SW480 (cell line): ENCODE measurements at regions not wholly inside any gene's neighbourhood (a gene's known extent, or its start where the extent isn't known, plus 50 kb on each side); places are given as distances from the start of the nearest gene placed in this dataset.

Experiments
- DNase-seq: peaks from one replicate; pipeline ENCODE4 v3.0.0-alpha.2; 2016; ENCODE audit warnings: low spot score

DNA sequence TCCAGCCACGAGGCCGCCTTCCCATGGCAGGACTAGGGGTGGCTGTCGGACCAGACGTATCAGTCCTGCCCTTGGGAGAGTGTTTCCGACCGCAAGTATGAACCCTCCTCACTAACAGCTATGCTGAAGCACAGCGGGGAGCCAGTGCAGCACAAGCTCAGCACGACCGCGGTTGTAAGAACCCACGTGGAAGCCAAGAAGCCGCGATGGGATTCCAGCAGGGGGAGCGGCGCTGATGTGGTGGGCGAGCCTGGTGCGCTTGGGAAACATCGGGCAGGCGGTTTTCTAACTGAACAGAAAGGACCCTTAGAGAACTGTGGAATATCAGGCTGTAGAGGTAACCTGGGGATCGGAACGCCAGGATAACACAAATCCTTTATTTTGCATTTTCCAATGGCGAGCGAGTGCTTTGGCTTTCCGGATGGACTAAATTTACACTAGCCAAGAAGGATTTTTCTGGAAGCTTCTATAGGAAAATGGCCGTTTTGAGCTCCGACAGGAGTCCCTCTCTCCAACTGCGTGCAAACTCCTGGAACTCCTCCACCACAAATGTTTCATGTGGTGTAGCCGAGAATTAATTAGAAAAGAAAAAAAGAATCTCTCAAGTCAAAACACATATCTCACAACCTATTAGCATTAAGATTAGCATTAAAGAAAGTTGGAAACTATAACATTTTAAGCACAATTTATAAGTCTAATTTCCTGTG is 132.0 kb upstream of the MYCN start:
- DNase-seq = no peak

- DNase-seq = no peak
Observed at GRCh38 chr2:15808944-15809343, 131.4 kb upstream of the MYCN start.

DNA sequence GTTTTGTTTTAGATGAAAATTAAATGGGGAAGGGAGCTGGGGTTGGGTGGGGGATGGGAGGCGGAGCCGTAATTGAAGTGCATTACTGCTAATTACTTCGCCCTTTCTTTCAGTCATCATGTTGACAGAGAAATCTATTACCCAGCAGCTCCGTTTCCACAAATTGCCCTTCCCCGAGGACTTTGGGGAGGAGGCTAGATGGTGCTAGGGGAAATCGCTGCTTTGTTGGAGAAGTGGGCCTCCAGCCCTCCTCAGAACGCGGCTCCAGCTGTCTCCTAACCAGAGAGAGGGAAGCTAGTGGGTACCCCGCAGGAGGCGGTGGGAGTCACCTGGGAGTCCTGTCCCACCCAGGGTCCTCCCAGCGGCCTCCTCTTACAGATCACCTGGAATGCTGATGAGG is 130.9 kb upstream of the MYCN start:
- DNase-seq = no peak

- no peak for DNase-seq
Observed at GRCh38 chr2:15810477-15811150, 129.7 kb upstream of the MYCN start.

GRCh38 chr2:15811367-15811766 is 129.0 kb upstream of the MYCN start:
- peak; percentile 16 for DNase-seq

- DNase-seq = peak; percentile 12
Observed at GRCh38 chr2:15812187-15812780, 128.1 kb upstream of the MYCN start.

- no peak for DNase-seq
Observed at GRCh38 chr2:15813481-15814266, 126.7 kb upstream of the MYCN start.

GRCh38 chr2:15814403-15814802 is 125.9 kb upstream of the MYCN start:
- DNase-seq = no peak

DNA sequence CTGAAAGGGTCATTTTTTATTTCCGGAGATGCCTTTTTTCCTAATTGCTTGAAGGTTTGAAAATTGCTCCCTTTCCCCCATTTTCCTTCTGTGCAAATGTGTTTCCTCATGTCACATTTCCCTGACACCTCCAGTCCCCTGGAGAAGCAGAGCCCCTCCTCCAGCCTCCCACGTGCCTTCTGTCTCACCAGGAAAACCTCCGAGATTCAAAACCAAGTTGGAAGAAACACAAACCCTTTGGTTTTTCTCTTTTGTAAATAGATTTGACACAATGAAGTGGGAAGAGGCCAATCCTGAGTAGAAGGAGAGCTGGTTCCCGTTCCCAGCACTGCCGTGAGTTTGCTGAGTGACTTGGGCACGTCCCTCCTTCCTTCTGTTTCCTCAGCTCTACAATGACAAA is 125.4 kb upstream of the MYCN start:
- no peak for DNase-seq

GRCh38 chr2:15816226-15816625 is 124.1 kb upstream of the MYCN start:
- no peak for DNase-seq

- DNase-seq = no peak
Observed at GRCh38 chr2:15816674-15817406, 123.5 kb upstream of the MYCN start.

- DNase-seq = no peak
Observed at GRCh38 chr2:15817748-15818147, 122.6 kb upstream of the MYCN start.

DNA sequence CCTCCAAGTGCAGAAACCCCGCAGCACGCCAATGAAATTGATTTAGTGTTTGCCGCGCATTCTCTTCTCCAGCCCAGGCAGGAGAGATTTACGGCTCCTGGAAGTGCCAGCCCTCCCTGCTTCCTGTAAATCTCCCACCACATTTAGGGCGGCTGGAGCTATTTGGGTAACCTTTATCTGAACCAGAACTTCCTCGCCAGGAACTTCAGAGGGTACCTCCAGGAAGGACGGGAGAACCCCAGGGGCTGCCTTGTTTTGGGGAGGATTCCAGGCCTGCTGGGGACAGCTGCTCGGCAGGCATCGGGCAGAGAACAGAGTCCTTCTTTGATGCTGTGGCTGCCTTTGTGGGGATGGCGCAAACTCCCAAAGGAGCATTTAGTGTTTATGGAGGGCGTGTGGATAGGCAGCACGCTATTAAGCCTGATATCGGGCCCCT is 122.0 kb upstream of the MYCN start:
- no peak for DNase-seq

DNA sequence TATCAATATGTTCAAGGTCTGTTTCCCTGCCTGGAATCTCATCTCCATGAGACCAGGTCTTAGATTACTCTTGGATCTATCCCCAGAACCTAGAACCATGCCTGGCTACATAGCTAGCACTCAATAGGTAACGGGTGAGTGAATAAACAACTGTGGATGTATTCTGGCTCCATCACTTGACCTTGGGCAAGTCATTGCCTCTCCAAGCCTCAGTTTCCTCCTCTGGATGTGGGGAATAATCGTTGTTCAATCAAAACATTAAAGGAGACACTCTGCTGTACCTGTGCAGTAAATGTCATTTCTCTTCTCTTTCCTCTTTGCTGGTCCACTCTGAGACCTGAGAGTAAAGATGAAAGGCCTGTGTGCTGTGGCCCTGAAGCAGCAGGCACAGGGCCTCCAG is 121.5 kb upstream of the MYCN start:
- no peak for DNase-seq

- no peak for DNase-seq
Observed at GRCh38 chr2:15819562-15820256, 120.6 kb upstream of the MYCN start.

DNA sequence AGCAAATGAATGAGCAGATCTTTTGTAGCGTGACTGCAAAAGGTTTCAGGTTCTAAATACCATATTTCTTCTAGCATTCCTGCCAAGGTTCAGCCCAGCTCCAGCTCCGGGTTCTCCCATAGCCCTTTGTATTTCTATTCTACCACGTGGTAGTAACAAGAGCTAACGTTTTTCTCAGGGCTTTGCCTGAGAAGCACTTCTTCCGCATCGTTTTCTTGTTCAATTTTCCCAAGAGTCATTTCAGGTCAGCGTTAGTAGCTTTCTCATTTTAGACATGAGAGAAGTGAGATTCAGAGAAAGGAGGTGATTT is 120.1 kb upstream of the MYCN start:
- no peak for DNase-seq

- no peak for DNase-seq
Observed at GRCh38 chr2:15820927-15821326, 119.4 kb upstream of the MYCN start.

DNA sequence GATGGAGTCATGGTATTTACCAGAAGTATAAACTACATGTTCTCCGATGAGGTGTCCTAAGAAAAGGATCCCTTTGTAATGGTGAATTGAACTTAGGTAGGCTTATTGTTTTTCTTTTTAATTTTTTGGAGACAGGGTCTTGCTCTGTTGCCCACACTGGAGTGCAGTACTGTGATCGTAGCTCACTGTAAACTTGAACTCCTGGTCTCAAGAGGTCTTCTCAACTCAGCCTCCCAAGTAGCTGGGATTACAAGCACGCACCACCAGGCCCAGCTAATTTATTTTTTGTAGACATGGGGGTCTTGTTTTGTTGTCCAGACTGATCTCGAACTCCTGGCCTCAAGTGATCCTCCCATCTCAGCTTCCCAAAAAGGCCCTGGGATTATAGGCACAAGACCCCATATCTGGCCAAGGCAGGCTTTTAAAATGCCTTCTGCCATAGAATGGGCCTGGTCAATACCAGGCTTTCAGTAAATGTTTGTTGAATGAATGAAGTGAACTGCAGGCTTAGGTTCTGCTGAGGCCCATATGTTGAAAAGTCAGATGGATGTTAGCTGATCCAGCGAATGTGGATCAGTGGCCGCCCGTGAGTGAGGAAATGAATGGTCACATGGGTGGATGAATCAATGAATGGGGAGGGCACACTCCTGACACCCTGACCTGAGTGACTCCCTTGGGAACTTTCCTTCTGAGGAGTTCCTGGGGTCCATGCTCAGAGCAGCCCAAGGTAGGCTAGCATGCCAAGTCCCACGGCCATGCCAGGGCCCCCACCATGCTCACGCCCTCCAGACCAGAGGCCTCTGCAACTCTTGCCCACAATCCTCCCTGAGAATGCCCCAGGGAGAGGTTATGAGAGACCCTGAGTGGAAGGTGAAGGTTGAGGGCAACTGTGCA is 118.0 kb upstream of the MYCN start:
- no peak for DNase-seq

DNA sequence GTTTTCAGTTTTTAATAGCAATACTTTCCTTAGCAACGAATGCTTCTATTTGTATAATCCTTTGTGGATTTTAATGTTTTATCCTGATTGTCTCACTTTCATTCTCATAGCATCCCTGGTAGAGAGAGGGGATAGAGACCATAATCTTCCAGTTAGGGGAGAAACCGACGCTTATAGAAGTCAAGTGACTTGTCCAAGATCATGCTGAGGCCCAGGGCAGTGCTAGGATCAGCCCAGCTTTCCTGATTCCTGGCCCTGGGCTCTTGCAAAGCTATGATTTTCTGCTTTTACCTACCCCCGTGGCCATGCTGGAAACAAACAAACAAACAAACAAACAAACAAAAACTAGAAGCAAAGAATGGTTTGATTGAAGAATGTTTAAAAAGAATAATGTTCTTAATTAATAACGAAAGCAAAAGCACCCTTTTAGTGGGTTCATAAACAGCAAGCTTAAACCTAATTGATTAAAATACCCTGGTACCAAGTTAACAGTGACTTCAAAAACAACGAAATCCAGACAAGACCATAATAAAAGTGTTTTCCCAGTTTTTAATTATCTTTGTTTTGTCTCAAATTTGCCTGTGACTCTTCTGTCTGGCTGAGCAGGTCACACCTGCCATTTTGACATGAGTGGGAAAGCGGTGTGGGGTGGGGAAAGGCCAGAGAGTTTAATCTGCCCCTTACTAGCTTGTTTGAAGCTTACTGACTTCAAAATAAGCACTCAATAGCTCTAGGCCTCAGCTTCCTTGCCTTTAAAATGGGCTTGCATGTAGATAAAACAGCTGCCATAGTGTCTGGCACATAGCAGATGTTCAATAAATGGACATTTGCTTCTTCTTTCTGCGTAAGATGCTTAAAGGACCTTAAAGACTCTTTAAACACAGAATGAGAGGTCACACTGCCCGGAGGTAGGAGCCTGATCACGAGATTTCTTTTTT is 116.6 kb upstream of the MYCN start:
- no peak for DNase-seq
